ENCODE measurements at regions not wholly inside any gene's neighbourhood (a gene's known extent, or its start where the extent isn't known, plus 50 kb on each side); places are given as distances from the start of the nearest gene placed in this dataset.

GRCh38 chr3:72407766-72408165 is 440.5 kb downstream of the SHQ1 start:
- TF ChIP-seq CTCF (IDR thresholded peaks at IDR 0.05) (no peak), POLR2A (IDR thresholded peaks at IDR 0.05) (no peak), POLR2AphosphoS5 (IDR thresholded peaks at IDR 0.05; ENCODE audit: insufficient read depth in 1 of 2, low read depth in 1 of 2) (no peak)

Data from vagina (tissue), 2 donors.